GM12874 (cell line): ENCODE measurements at regions not wholly inside any gene's neighbourhood (a gene's known extent, or its start where the extent isn't known, plus 50 kb on each side); places are given as distances from the start of the nearest gene placed in this dataset.

ENCODE experiments used
- TF ChIP-seq, protein P1 (sequence below): IDR thresholded peaks from 2 replicates; pipeline ENCODE4 v1.5.1; 2011; ENCODE audit warnings: low read depth, mild to moderate bottlenecking, control low read depth, low read length, moderate library complexity; ENCODE audit not compliant: insufficient read depth

DNA sequence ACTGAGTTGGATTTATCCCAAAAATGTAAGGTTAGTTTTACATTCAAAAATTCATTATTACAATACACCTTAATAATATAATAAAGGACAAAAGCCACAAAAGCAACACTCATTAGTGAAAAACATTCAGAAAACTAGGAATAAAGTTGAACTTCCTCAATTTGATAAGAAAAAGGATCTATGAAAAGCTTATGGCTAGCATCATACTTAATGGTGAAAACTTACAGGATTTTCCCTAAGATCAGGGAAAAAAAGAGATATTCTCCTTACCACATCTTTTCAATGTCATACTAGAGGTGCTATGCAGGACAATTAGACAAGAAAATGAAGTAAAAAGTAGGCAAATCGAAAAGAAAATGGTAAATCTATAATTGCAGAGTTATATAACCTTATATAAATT, 279.9 kb downstream of the CGGBP1 start:
- TF ChIP-seq, protein P1, sequence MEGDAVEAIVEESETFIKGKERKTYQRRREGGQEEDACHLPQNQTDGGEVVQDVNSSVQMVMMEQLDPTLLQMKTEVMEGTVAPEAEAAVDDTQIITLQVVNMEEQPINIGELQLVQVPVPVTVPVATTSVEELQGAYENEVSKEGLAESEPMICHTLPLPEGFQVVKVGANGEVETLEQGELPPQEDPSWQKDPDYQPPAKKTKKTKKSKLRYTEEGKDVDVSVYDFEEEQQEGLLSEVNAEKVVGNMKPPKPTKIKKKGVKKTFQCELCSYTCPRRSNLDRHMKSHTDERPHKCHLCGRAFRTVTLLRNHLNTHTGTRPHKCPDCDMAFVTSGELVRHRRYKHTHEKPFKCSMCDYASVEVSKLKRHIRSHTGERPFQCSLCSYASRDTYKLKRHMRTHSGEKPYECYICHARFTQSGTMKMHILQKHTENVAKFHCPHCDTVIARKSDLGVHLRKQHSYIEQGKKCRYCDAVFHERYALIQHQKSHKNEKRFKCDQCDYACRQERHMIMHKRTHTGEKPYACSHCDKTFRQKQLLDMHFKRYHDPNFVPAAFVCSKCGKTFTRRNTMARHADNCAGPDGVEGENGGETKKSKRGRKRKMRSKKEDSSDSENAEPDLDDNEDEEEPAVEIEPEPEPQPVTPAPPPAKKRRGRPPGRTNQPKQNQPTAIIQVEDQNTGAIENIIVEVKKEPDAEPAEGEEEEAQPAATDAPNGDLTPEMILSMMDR = no peak

DNA sequence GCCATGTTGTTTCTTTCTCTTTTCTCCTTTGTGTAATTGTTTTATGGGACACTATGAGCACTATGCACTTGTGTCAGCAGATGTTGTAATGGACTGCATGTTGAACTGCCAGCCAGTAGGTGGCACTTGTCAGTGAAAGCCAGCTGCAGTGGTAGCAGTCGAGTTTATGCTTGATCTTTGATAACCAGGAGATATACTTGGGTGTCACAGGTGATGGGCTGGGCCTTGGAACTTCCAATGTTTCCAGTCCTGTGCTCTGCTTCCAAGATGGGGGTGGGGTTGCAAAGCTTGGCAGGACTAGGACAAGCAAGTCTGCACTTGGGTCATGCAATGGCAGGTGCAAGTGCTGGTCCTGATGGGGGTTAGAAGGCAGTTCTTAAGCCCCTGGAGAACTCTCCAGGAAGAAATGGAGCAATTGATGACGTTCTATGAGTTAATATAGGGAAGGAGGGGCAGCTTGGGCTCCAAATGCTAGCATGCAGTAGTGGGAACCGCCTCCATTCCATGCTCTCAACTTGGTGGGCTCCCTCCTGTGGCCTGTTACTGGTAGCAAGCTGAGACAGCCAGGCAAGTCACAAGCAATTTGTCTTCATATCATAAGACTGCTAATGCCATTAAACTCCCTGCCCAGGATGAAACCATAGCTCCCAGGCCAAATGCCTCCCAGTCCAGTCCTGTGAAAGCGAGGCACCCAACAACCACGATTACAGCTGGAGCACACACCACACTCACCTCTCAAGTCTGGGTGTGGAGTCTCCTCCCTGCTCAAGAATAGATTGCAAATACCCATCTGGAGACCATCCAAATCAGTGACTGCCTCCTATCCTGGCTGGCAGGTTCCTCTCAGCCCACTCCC, 287.2 kb downstream of the CGGBP1 start:
- TF ChIP-seq, protein P1 = peak; percentile 84

DNA sequence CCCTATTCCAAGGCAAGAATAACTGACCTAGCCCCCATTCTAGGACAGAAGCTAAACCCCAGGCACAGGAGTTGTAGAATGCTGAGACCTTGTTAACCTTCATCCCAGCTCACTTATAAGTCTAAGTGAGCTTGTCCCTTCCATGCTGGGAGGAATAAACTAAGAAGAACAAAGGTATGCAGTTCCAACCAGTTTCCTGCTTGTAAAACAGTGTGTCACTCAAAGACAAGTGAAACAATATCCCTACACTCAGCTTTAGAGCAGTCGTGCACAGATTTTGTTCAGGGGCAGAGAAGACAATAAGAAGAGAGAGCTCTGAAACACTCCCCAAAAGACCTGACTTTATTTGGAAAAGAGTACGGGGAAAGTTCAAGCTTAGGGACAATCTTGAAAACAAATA, 292.1 kb downstream of the CGGBP1 start:
- TF ChIP-seq, protein P1 = no peak

DNA sequence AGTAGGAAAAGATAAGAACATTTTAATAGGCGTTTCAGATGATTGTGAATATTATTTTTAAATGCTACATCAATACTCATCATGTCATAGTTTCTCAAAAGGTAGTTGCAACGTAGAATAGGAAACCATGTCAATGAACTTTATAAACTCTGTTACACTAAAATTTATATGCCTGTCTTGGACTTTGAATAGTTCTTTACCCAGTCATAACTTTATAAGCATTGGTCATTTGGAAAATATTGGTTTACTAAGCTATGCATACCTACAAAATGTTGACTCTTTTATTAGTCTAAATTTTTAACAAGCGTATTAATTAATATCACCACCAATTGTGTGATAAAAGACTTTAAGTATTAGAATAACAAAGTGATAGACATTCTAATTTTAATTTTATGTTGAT, 293.5 kb downstream of the CGGBP1 start:
- TF ChIP-seq, protein P1 = no peak

DNA sequence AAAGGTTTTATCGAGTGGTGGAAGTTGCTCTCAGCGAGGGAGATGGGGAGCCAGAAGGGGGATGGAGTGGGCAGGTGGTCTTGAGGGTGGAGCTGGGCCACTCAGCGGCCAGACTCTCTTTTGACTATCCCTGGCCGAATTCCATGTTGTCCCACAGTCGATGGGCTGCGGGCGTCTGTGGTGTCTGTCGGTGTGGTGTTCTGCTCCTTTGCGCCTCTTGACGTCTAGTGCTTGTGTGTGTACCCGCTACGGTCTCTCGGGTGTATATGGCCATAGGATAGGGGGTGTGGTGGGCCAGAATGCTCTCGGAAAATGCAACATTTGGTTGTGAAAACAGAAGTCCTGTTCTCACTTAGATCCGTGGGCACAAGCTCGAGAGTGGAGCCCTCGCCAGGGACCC, 297.0 kb downstream of the CGGBP1 start:
- TF ChIP-seq, protein P1 = no peak

DNA sequence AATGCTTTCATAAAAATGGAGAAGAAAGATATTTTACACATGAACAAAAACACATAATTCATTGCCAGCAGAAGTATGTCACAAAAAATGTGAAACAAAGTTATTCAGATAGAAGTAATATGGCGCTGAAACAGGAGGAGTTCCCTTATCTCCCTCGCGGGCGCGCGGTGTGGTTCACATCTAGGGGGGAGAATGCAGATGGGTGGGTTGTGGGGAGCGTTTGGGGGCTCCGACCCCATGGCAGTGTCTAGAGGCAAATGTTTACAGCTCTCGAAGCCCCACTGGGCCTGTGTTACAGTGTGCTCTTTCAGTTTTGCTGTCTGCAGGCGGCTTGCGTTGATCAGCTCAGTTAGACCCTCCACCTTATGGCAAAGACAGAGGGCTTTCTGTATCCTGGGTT, 297.5 kb downstream of the CGGBP1 start:
- TF ChIP-seq, protein P1 = no peak

DNA sequence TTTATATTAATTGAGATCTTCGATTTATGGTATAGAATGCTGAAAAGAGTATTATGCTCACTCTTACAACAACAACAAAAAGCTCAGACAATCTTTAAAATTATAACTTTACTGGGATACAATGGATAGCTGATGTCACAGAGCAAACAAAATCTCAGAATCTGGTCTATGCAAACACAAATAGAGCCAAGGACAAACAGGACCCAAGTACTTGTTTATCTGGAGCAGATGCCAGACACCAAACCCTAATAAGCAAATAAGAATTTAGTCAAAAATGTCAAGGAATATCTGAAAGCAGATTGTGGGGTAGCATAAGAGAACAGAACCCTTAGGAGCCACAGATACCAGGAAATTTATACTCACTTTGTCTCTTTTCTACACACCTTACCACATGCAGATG, 302.2 kb downstream of the CGGBP1 start:
- TF ChIP-seq, protein P1 = no peak
